ENCODE measurements at regions not wholly inside any gene's neighbourhood (a gene's known extent, or its start where the extent isn't known, plus 50 kb on each side); places are given as distances from the start of the nearest gene placed in this dataset.

DNA sequence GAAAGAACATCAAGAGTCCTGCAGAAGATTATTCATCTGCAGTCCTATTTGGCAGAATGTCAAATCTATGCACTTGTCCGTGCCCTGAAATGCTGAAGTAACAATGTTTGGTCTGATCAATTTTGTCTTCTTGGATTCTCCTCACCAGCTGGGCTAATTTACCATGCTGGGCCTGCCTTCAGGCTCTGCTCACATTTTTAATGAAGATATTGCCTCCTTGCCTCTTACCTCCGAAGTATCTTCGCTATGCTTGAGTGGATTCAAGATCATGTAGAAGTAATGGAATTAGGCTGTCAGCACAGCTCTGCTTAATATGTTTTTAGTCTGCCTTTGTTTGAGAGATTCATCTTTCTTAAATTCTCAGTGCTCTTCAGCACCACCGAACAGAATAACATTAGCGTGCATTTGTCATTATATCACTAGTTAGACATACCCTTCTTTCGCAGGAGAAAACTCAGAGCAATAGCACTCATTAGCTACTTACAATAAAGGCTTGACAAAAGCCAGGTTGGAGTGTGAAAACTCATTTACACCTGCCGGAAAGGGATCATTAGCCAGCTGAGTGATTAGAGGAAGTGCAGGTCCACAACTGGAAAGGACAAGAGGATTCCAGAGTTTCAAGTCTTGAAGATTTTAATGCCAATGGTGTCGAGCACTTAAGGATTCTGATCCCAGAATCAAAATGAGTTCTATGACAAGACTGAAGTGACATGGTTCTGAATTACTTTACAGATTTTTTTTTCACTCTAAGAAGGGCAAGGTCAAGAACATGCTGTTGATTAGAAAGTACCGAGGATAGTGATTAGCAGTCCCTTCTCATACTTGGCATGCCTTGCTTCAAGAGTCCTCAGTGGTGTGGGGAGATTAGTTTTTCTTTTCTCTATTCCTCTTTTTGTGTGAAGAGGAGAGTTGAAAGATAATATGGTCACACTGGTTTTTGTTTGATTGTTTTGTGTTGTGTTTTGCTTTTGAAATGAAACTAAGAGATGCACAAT lies 405.6 kb upstream of the TOM1L1 start:
- Histone ChIP-seq H3F3A (ENCODE audit: insufficient read depth, low read length, poor library complexity, severe bottlenecking) (no peaks in the 10 kb centered on the region), H3K9me3 (ENCODE audit: low read length) (no peaks in the 10 kb centered on the region), H3K9me2 (ENCODE audit: insufficient read depth, low read length) (no peaks in the 10 kb centered on the region), H3K79me2 (replicated peaks; ENCODE audit: insufficient read depth, low read length) (no peaks in the 10 kb centered on the region), H4K20me1 (ENCODE audit: insufficient read depth) (no peaks in the 10 kb centered on the region), H2AFZ (ENCODE audit: low read depth, low read length) (no peak overlapping the region), H3K4me3 (ENCODE audit: low read length) (no peak overlapping the region), H3K27me3 (ENCODE audit: insufficient read depth, low read depth, low read length) (no peaks in the 10 kb centered on the region), H3K4me2 (ENCODE audit: low read length) (no peak overlapping the region), H3K27ac (ENCODE audit: low read length) (no peak overlapping the region), H3K9ac (ENCODE audit: low read length) (no peak overlapping the region), H3K36me3 (ENCODE audit: insufficient read depth, low read length) (no peaks in the 10 kb centered on the region)
- no peak for TF ChIP-seq POLR2AphosphoS5 (IDR thresholded peaks at IDR 0.05)
- TF ChIP-seq, protein P1, sequence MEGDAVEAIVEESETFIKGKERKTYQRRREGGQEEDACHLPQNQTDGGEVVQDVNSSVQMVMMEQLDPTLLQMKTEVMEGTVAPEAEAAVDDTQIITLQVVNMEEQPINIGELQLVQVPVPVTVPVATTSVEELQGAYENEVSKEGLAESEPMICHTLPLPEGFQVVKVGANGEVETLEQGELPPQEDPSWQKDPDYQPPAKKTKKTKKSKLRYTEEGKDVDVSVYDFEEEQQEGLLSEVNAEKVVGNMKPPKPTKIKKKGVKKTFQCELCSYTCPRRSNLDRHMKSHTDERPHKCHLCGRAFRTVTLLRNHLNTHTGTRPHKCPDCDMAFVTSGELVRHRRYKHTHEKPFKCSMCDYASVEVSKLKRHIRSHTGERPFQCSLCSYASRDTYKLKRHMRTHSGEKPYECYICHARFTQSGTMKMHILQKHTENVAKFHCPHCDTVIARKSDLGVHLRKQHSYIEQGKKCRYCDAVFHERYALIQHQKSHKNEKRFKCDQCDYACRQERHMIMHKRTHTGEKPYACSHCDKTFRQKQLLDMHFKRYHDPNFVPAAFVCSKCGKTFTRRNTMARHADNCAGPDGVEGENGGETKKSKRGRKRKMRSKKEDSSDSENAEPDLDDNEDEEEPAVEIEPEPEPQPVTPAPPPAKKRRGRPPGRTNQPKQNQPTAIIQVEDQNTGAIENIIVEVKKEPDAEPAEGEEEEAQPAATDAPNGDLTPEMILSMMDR (IDR thresholded peaks at IDR 0.05; ENCODE audit: poor library complexity, severe bottlenecking): no peak
- TF ChIP-seq, protein P2, sequence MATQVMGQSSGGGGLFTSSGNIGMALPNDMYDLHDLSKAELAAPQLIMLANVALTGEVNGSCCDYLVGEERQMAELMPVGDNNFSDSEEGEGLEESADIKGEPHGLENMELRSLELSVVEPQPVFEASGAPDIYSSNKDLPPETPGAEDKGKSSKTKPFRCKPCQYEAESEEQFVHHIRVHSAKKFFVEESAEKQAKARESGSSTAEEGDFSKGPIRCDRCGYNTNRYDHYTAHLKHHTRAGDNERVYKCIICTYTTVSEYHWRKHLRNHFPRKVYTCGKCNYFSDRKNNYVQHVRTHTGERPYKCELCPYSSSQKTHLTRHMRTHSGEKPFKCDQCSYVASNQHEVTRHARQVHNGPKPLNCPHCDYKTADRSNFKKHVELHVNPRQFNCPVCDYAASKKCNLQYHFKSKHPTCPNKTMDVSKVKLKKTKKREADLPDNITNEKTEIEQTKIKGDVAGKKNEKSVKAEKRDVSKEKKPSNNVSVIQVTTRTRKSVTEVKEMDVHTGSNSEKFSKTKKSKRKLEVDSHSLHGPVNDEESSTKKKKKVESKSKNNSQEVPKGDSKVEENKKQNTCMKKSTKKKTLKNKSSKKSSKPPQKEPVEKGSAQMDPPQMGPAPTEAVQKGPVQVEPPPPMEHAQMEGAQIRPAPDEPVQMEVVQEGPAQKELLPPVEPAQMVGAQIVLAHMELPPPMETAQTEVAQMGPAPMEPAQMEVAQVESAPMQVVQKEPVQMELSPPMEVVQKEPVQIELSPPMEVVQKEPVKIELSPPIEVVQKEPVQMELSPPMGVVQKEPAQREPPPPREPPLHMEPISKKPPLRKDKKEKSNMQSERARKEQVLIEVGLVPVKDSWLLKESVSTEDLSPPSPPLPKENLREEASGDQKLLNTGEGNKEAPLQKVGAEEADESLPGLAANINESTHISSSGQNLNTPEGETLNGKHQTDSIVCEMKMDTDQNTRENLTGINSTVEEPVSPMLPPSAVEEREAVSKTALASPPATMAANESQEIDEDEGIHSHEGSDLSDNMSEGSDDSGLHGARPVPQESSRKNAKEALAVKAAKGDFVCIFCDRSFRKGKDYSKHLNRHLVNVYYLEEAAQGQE (IDR thresholded peaks at IDR 0.05; ENCODE audit: borderline replicate concordance): no peak
- TF ChIP-seq MXI1 (conservative IDR thresholded peaks at IDR 0.05; ENCODE audit: poor library complexity, severe bottlenecking): no peak
- no peak for TF ChIP-seq EZH2 (IDR thresholded peaks at IDR 0.05; ENCODE audit: borderline replicate concordance, insufficient read depth, low read length, poor library complexity, severe bottlenecking)
- no peak for TF ChIP-seq EP300 (conservative IDR thresholded peaks at IDR 0.05; ENCODE audit: poor library complexity, severe bottlenecking)
- no peak for TF ChIP-seq RAD21 (conservative IDR thresholded peaks at IDR 0.05)
- no peak for TF ChIP-seq SMC3 (conservative IDR thresholded peaks at IDR 0.05; ENCODE audit: poor library complexity)
- TF ChIP-seq TAF1 (IDR thresholded peaks at IDR 0.05; ENCODE audit: low read depth): no peak

DNA sequence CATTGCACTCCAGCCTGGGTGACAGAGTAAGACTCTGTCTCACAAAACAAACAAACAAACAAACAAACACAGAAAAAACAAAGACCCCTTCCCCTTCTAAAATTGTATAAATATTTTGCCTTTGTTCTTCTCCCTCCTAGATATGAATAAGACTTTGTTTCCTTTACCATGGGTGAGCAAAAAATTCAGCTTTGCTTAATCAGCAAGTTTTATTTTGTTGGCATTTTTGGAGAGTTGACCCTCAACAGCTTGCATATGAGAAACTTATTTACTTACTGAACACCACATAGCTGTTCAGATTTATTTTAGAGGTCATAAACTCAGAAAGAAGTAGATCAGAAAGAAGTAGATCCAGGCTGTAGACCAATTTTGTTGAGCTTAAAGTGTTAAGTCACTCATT lies 395.2 kb upstream of the TOM1L1 start:
- Histone ChIP-seq H3K27me3 (ENCODE audit: insufficient read depth, low read depth, low read length) (no peaks in the 10 kb centered on the region), H3K4me3 (ENCODE audit: low read length) (no peak overlapping the region), H3K27ac (ENCODE audit: low read length) (no peak overlapping the region), H2AFZ (ENCODE audit: low read depth, low read length) (no peak overlapping the region), H3K79me2 (replicated peaks; ENCODE audit: insufficient read depth, low read length) (no peaks in the 10 kb centered on the region), H4K20me1 (ENCODE audit: insufficient read depth) (no peaks in the 10 kb centered on the region), H3K9me2 (ENCODE audit: insufficient read depth, low read length) (no peaks in the 10 kb centered on the region), H3K36me3 (ENCODE audit: insufficient read depth, low read length) (no peaks in the 10 kb centered on the region), H3K9me3 (ENCODE audit: low read length) (no peaks in the 10 kb centered on the region), H3K4me2 (ENCODE audit: low read length) (no peak overlapping the region), H3F3A (ENCODE audit: insufficient read depth, low read length, poor library complexity, severe bottlenecking) (no peaks in the 10 kb centered on the region), H3K9ac (ENCODE audit: low read length) (no peak overlapping the region)
- TF ChIP-seq EZH2 (IDR thresholded peaks at IDR 0.05; ENCODE audit: borderline replicate concordance, insufficient read depth, low read length, poor library complexity, severe bottlenecking): no peak
- TF ChIP-seq, protein P2 (IDR thresholded peaks at IDR 0.05; ENCODE audit: borderline replicate concordance): no peak
- TF ChIP-seq EP300 (conservative IDR thresholded peaks at IDR 0.05; ENCODE audit: poor library complexity, severe bottlenecking): no peak
- no peak for TF ChIP-seq RAD21 (conservative IDR thresholded peaks at IDR 0.05)
- no peak for TF ChIP-seq POLR2AphosphoS5 (IDR thresholded peaks at IDR 0.05)
- TF ChIP-seq SMC3 (conservative IDR thresholded peaks at IDR 0.05; ENCODE audit: poor library complexity): no peak
- no peak for TF ChIP-seq TAF1 (IDR thresholded peaks at IDR 0.05; ENCODE audit: low read depth)
- TF ChIP-seq, protein P1 (IDR thresholded peaks at IDR 0.05; ENCODE audit: poor library complexity, severe bottlenecking): no peak
- TF ChIP-seq MXI1 (conservative IDR thresholded peaks at IDR 0.05; ENCODE audit: poor library complexity, severe bottlenecking): no peak
